Fibroblast of skin of right quadriceps (primary cell): ENCODE measurements at regions not wholly inside any gene's neighbourhood (a gene's known extent, or its start where the extent isn't known, plus 50 kb on each side); places are given as distances from the start of the nearest gene placed in this dataset.
"Not testable (repeated sequence)": the region's sequence is repeated elsewhere in the genome, so short reads cannot be mapped to it uniquely, and the experiment has no call there.

Experiments used
- DNase-seq: peaks from one replicate; pipeline ENCODE4 v3.0.0-alpha.2; 2013

GRCh38 chr10:57663401-57663800 is 604.3 kb downstream of the IPMK start:
- no peak for DNase-seq

GRCh38 chr10:57661206-57661605 is 606.5 kb downstream of the IPMK start:
- no peak for DNase-seq

- DNase-seq = peak; percentile 34
Observed at GRCh38 chr10:57657164-57657765, 610.4 kb downstream of the IPMK start.

DNA sequence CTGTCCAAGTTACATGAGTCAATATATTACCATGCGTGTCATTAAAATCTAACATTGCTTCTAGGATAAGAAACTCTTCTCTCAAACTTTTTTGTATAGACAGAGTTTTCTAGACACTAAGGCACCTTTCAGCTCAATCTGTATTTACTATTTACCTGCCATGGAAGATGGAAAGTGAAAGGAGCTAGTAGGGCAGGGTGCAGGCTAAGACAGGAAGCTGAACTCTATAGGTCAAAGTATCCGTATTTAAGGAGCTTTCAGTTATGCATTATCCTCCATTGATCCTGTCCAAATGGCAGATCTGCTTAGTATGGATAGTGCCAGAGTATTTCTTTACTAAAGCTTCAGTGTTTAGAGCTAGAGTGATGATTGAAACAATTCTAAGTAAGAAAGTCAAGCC is 612.8 kb downstream of the IPMK start:
- no peak for DNase-seq

GRCh38 chr10:57645108-57645507 is 622.6 kb downstream of the IPMK start:
- not testable (repeated sequence) for DNase-seq

DNA sequence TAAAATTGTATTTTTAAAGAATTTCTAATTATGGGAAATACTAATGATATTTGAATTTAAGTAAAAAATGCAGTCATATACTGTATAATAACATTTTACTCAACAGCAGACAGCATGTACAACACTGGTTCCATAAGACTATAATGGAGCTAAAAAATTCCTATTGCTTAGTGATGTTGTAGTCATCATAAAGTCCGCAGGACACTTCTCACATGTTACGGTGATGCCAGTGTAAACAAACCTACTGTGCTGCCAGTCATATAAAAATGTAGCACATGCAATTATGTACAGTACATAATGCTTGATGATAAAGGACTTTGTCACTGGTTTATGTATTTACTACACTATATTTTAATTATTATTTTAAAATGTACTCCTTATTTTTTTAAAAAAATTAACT is 629.3 kb downstream of the IPMK start:
- no peak for DNase-seq

DNA sequence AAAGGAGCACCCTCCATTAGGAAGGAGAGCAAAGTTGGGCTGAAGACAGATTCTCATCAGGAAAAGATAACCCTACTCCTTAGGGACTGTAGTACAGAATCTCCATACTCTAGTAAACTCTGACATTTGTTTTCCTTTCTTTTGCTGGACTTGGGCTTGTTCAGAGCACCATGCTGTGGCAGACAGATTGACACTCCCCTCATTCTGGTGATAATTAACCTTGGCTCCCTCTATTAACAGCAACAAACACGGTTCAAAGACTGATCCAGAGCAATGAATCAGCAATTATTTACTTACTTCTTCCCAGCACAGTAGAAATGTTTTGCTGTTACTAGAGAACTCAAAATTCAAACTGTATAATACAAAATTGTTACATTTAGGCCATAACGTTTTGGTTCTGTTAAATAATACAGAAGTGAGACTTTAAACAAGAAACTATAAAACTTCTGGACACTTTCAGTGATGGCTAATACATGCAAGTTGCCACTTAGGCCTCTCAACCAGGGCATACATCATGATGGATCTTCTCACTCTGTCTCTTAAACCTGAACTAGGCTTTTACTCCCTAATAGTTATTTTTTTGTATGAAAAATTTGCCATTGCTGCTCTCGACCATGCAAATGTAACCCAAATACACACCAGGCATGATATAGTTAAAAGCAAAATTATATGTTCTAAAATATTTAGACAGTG is 639.0 kb downstream of the IPMK start:
- DNase-seq = no peak

- DNase-seq = no peak
Observed at GRCh38 chr10:57627642-57628178, 640.0 kb downstream of the IPMK start.

- DNase-seq = no peak
Observed at GRCh38 chr10:57624856-57625592, 642.7 kb downstream of the IPMK start.

DNA sequence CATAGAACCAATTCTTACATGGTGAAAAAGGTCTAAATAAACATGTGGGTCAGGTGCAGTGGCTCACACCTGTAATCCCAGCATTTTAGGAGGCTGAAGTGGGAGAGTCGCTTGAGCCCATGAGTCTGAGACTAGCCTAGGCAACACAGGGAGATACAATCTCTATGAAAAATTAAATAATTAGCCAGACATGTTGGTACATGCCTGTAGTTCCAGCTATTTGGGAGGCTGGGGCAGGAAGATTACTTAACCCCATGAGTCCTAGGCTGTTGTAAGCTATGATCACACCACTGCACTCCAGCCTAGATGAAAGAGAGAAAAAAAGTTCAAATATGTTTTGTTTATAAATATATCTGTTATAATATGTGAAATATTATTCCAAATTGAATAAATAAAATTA is 643.6 kb downstream of the IPMK start:
- no peak for DNase-seq

GRCh38 chr10:57621466-57621865 is 646.2 kb downstream of the IPMK start:
- DNase-seq = no peak

DNA sequence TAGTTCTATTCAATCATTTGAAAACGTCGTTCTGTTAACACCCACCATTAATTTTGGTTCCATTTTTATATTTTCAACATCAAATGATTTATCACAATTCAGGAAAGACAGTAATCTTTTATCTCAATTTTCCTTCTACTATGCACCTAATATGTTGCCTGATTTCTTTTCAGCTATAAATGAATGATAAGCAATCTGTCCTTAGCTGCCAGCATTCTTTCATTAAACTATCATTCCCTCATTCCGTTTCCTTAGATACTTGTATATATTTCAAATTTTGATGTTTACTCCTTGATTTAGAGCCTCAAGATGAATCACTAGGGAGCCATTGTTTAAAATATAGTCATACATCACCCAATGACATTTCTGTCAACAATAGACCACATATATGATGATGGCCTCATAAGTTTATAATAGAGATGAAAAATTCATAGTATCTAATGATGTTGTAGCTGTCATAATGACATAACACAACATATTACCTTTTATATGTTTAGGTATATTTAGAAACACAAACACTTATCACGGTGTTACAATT is 661.7 kb downstream of the IPMK start:
- DNase-seq = no peak

GRCh38 chr10:57599440-57599839 is 668.3 kb downstream of the IPMK start:
- no peak for DNase-seq

- DNase-seq = no peak
Observed at GRCh38 chr10:57593983-57594573, 673.6 kb downstream of the IPMK start.

GRCh38 chr10:57579926-57580325 is 687.8 kb downstream of the IPMK start:
- DNase-seq = peak; percentile 2

- DNase-seq = no peak
Observed at GRCh38 chr10:57562211-57562610, 705.5 kb downstream of the IPMK start.

DNA sequence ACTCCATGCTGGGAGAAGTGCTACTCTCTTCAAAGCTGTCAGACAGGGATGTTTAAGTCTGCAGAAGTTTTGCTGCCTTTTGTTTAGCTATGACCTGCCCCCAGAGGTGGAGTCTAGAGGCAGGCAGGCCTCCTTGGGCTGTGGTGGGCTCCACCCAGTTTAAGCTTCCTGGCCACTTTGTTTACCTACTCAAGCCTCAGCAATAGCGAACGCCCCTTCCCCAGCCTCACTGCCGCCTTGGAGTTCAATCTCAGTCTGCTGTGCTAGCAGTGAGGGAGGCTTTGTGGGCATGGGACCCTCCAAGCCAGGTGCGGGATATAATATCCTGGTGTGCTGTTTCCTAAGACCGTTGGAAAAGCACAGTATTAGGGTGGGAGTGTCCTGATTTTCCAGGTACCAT is 715.9 kb downstream of the IPMK start:
- DNase-seq = not testable (repeated sequence)

DNA sequence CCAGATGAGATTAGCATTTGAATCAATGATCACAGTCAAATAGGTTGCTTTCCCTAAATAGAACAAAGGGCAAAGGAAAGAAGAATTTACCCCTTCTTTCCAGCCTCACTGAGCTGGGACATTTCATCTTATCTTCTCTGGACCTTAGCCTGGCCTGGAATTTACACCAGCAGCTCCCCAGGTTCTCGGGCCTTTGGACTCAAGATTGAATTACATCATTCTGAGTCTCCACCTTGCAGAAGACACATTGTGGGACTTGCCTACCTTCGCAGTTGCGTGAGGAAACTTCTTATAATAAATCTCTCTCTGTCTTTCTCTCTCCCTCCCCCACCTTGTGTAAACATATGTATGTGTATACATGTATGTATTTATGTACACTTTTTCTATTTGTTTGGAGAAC is 732.4 kb downstream of the IPMK start:
- no peak for DNase-seq

GRCh38 chr10:57513637-57514036 is 754.1 kb downstream of the IPMK start:
- DNase-seq = no peak

- DNase-seq = no peak
Observed at GRCh38 chr10:57507788-57508187, 759.9 kb downstream of the IPMK start.

- DNase-seq = no peak
Observed at GRCh38 chr10:57506414-57507094, 761.1 kb downstream of the IPMK start.

GRCh38 chr10:57494486-57494885 is 773.2 kb downstream of the IPMK start:
- DNase-seq = no peak

DNA sequence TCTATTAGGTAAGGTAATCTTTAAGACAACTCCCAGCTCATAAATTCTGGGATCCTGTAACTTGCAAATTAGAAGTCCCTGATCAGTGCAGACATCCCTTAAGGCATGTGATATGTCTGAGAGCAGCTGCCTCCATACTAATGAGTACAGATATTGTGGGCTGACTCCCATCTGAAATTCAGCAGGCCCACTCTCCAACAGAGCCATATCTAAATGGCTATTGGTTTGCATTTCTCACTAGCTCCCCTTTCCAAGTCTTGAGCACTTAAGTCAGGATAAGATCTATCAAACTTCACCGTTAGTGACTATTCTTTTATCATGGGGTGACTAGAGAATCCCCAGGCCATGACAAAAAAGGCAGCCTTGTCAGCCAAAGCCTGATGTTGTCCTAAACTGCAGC is 785.4 kb downstream of the IPMK start:
- no peak for DNase-seq
